Osteocyte (in vitro differentiated cells): ENCODE measurements at regions not wholly inside any gene's neighbourhood (a gene's known extent, or its start where the extent isn't known, plus 50 kb on each side); places are given as distances from the start of the nearest gene placed in this dataset.

Experiments used
- DNase-seq: peaks from one replicate; pipeline ENCODE4 v3.0.0; 2021; ENCODE audit warnings: mixed read lengths; ENCODE audit not compliant: unreplicated experiment; ENCODE audit errors: extremely low spot score
- H3K27ac Mint-ChIP-seq: one replicate; pipeline ENCODE4 v1.8.0; 2021; ENCODE audit warnings: mild to moderate bottlenecking, mixed read lengths; ENCODE audit not compliant: unreplicated experiment
- H3K27me3 Mint-ChIP-seq: one replicate; pipeline ENCODE4 v1.8.0; 2021; ENCODE audit warnings: mixed read lengths; ENCODE audit not compliant: unreplicated experiment
- H3K36me3 Mint-ChIP-seq: one replicate; pipeline ENCODE4 v1.8.0; 2021; ENCODE audit warnings: mixed read lengths; ENCODE audit not compliant: unreplicated experiment
- H3K4me1 Mint-ChIP-seq: one replicate; pipeline ENCODE4 v1.8.0; 2021; ENCODE audit warnings: mixed read lengths; ENCODE audit not compliant: unreplicated experiment
- H3K4me3 Mint-ChIP-seq: one replicate; pipeline ENCODE4 v1.8.0; 2021; ENCODE audit warnings: mild to moderate bottlenecking, moderate library complexity, mixed read lengths; ENCODE audit not compliant: unreplicated experiment
- H3K9me3 Mint-ChIP-seq: one replicate; pipeline ENCODE4 v1.8.0; 2021; ENCODE audit warnings: mixed read lengths; ENCODE audit not compliant: unreplicated experiment
- CTCF ChIP-seq: fragments of 200-600 bp; sonication (generic); IDR thresholded peaks from 2 replicates; pipeline ENCODE4 v1.5.0; 2021; ENCODE audit warnings: antibody characterized with exemption, mild to moderate bottlenecking, moderate library complexity

DNA sequence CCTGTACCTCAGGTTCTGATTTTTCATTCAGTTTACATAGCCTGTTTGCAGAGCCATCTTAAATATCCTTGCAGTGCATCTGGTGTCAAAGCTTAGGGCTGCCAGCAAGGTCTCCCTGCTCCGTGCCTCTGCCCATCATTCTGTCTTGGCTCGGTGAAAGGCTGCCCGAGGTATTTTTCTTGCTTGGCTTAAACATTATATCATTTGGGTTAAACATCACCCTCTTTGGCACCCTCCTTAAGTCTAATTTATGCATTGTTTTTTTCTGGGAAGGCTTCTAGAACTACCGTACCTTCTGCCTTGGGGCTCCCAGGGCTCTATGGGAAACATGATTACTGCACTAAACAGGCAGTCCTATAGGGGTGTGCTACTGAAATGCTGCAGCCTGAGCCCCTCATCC is 158.6 kb upstream of the CELF4 start:
- H3K36me3 Mint-ChIP-seq: no peaks in the 10 kb centered on the region

GRCh38 chr18:37721544-37722522 is 156.2 kb upstream of the CELF4 start:
- H3K4me3 Mint-ChIP-seq: no peak overlapping the region
- no peaks in the 10 kb centered on the region for H3K4me1 Mint-ChIP-seq
- H3K27ac Mint-ChIP-seq: no peak overlapping the region
- peaks cover 13% of the 10 kb centered on the region for H3K9me3 Mint-ChIP-seq
- no peaks in the 10 kb centered on the region for H3K36me3 Mint-ChIP-seq
- TF ChIP-seq CTCF: no peak
- H3K27me3 Mint-ChIP-seq: no peaks in the 10 kb centered on the region
- peak; percentile 65 for DNase-seq

More for the DNA sequence above, 158.6 kb upstream of the CELF4 start:
- no peak for TF ChIP-seq CTCF
- no peak for DNase-seq
- Mint-ChIP-seq H3K4me1 (no peaks in the 10 kb centered on the region), H3K27ac (no peak overlapping the region), H3K9me3 (peaks cover 20% of the 10 kb centered on the region), H3K4me3 (no peak overlapping the region), H3K27me3 (no peaks in the 10 kb centered on the region)

DNA sequence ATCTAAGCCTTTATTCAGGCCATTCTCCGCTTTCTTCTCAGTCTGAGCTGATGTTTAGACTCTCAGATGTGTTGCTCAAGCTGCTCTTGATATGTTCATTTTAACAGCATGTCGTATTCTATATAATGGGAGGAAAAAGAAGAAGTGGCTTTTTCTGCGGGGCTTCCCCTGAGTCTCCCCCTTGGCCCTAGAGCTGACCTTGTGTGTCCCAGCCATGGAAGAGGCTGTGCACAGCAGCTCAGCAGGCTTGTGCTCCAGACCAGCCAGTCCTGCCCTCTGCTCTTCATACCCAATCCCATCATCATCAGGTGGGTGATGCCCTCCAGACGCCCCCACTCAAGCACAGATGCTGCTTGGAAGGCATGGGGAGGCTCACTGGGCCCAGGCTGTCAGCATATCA is 155.1 kb upstream of the CELF4 start:
- Mint-ChIP-seq H3K36me3 (no peaks in the 10 kb centered on the region), H3K27me3 (no peaks in the 10 kb centered on the region), H3K9me3 (peaks cover 10% of the 10 kb centered on the region), H3K27ac (no peak overlapping the region), H3K4me3 (no peak overlapping the region), H3K4me1 (no peaks in the 10 kb centered on the region)
- TF ChIP-seq CTCF: no peak
- DNase-seq: no peak

GRCh38 chr18:37717656-37718055 is 152.1 kb upstream of the CELF4 start:
- peaks cover 9% of the 10 kb centered on the region for H3K9me3 Mint-ChIP-seq
- H3K4me3 Mint-ChIP-seq: no peak overlapping the region
- H3K4me1 Mint-ChIP-seq: no peaks in the 10 kb centered on the region
- no peak for TF ChIP-seq CTCF
- no peak overlapping the region for H3K27ac Mint-ChIP-seq
- no peaks in the 10 kb centered on the region for H3K36me3 Mint-ChIP-seq
- no peaks in the 10 kb centered on the region for H3K27me3 Mint-ChIP-seq
- no peak for DNase-seq

GRCh38 chr18:37717098-37717497 is 151.5 kb upstream of the CELF4 start:
- Mint-ChIP-seq H3K36me3 (no peaks in the 10 kb centered on the region), H3K4me1 (no peaks in the 10 kb centered on the region), H3K27me3 (no peaks in the 10 kb centered on the region), H3K9me3 (peaks cover 9% of the 10 kb centered on the region), H3K27ac (no peak overlapping the region), H3K4me3 (no peak overlapping the region)
- TF ChIP-seq CTCF: no peak
- no peak for DNase-seq
